AG10803 (cell line): ENCODE measurements at regions not wholly inside any gene's neighbourhood (a gene's known extent, or its start where the extent isn't known, plus 50 kb on each side); places are given as distances from the start of the nearest gene placed in this dataset.
"Not testable (repeated sequence)": the region's sequence is repeated elsewhere in the genome, so short reads cannot be mapped to it uniquely, and the experiment has no call there.

Experiments
- DNase-seq: peaks from one replicate; pipeline ENCODE4 v3.0.0; 2010; ENCODE audit warnings: low read depth
- H3K4me3 ChIP-seq: 2 replicates; pipeline ENCODE4 v1.5.1; 2011; ENCODE audit warnings: mild to moderate bottlenecking, low read length, control low read depth
- CTCF ChIP-seq: conservative IDR thresholded peaks from 2 replicates; pipeline ENCODE4 v1.5.1; 2011; ENCODE audit warnings: mild to moderate bottlenecking, low read length, control low read depth, inconsistent platforms

- DNase-seq = peak; percentile 79
- TF ChIP-seq CTCF = no peak
- no peak overlapping the region for H3K4me3 ChIP-seq
These were observed 261.8 kb upstream of the CBLB start for GRCh38 chr3:106130384-106131198.

GRCh38 chr3:106135451-106136160 lies 266.8 kb upstream of the CBLB start:
- TF ChIP-seq CTCF = no peak
- no peak for DNase-seq
- no peak overlapping the region for H3K4me3 ChIP-seq

GRCh38 chr3:106139826-106140225 lies 271.0 kb upstream of the CBLB start:
- no peak for TF ChIP-seq CTCF
- H3K4me3 ChIP-seq = no peak overlapping the region
- DNase-seq = no peak

- no peak overlapping the region for H3K4me3 ChIP-seq
- DNase-seq = no peak
- TF ChIP-seq CTCF = no peak
These were observed 271.6 kb upstream of the CBLB start for GRCh38 chr3:106140431-106140830.

GRCh38 chr3:106144030-106144429 lies 275.2 kb upstream of the CBLB start:
- no peak for TF ChIP-seq CTCF
- DNase-seq = no peak
- no peak overlapping the region for H3K4me3 ChIP-seq

GRCh38 chr3:106148440-106149082 lies 279.7 kb upstream of the CBLB start:
- DNase-seq, H3K4me3 ChIP-seq: not testable (repeated sequence)

- no peak for DNase-seq
These were observed 288.6 kb upstream of the CBLB start for GRCh38 chr3:106157411-106157810.

More at GRCh38 chr3:106157411-106157810, 288.6 kb upstream of the CBLB start:
- TF ChIP-seq CTCF = no peak
- no peak overlapping the region for H3K4me3 ChIP-seq
